Left kidney (tissue), 1 donor: ENCODE measurements at regions not wholly inside any gene's neighbourhood (a gene's known extent, or its start where the extent isn't known, plus 50 kb on each side); places are given as distances from the start of the nearest gene placed in this dataset.

ENCODE experiments used
- DNase-seq: peaks from one replicate; pipeline ENCODE4 v3.0.0-alpha.2; 2013

GRCh38 chr3:5304789-5305683 lies 117.5 kb downstream of the EDEM1 start:
- DNase-seq: peak; percentile 64

GRCh38 chr3:5305684-5305989 lies 118.1 kb downstream of the EDEM1 start:
- DNase-seq: no peak

- DNase-seq: no peak
Measured at GRCh38 chr3:5309171-5309570, 121.7 kb downstream of the EDEM1 start.

- no peak for DNase-seq
Measured at GRCh38 chr3:5309602-5310001, 122.1 kb downstream of the EDEM1 start.

GRCh38 chr3:5310509-5310908 lies 123.0 kb downstream of the EDEM1 start:
- no peak for DNase-seq

GRCh38 chr3:5312290-5312689 lies 124.8 kb downstream of the EDEM1 start:
- no peak for DNase-seq

DNA sequence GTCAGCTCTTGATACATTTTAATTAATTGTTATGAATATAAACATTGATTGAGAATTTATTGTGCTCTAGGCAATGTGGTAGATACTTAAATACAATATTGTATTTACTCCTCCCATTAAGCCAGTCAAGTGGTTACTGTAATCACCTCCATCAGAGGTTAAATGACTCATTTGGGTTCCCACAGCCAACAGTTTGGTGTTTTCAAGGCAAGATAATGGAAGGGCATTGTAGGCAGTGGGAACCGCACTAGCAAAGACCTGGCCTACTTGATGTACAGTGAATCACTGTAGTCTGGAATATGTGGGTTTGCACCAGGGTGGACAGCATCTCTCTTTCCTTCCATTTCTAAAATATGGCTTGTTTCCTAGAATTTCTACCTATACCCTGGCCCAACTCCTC lies 127.4 kb downstream of the EDEM1 start:
- DNase-seq: no peak

GRCh38 chr3:5317557-5317956 lies 130.1 kb downstream of the EDEM1 start:
- DNase-seq: peak; percentile 37

DNA sequence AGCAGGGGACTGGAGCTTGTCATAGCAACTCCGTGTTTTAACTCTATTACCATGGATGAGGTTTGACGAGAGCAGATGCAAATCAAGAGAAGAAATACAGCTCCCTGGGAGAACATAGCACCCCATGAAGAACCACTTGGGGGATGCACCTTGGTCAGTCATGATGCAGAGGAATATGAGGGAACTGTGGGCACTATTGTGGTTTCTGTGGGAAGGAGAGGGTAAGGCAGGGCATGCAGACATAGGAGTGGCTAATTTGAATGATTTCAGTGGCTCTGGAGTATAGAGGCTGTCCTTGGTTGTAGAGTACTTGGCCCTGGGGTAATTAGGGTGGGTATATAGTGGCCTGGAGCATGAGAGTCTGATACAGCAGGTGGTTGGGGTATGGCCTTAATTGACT lies 131.9 kb downstream of the EDEM1 start:
- no peak for DNase-seq

- no peak for DNase-seq
Measured at GRCh38 chr3:5321666-5322340, 134.3 kb downstream of the EDEM1 start.

DNA sequence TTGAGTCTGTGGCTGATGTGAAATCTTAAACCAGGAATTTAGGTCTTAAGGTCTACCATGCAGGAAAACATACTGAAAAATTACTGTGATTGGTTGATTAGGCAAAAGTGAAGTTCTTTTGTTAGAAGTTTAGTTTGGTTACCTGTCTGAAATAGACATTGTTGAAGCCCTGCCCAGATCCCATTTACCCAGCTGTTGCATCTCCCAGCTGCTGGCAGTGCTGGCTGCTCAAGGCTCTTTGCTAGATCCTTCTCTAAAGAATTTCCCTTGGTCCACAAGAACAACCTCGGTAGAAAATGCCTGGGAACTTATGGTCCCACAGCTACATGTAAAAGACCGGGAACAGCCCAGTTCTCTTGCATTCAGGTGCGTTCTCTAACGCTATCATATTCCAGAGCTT lies 137.3 kb downstream of the EDEM1 start:
- DNase-seq: no peak

GRCh38 chr3:5330152-5330810 lies 142.8 kb downstream of the EDEM1 start:
- no peak for DNase-seq

GRCh38 chr3:5331567-5332269 lies 144.2 kb downstream of the EDEM1 start:
- DNase-seq: no peak

- DNase-seq: no peak
Measured at GRCh38 chr3:5332270-5332956, 144.9 kb downstream of the EDEM1 start.

- no peak for DNase-seq
Measured at GRCh38 chr3:5339967-5340535, 152.5 kb downstream of the EDEM1 start.

DNA sequence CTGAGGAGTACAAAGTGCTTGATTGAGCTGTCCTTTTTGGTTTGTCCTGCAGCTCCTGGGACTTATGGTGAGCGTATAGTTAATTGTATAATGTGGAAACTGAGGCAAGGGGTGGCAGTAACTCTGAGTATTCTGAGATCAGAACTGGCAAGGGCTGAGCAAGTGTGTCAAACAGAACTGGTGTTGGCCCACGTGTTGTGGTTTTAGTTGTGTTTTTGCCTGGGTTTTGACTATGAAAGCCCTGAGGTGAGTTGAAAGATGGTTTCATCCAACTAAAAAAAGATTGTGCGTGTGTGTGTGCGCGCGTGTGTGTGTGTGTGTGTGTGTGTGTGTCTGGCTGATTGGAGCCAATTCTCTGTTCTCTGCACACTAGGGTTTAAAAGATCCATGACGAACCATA lies 154.1 kb downstream of the EDEM1 start:
- DNase-seq: no peak

DNA sequence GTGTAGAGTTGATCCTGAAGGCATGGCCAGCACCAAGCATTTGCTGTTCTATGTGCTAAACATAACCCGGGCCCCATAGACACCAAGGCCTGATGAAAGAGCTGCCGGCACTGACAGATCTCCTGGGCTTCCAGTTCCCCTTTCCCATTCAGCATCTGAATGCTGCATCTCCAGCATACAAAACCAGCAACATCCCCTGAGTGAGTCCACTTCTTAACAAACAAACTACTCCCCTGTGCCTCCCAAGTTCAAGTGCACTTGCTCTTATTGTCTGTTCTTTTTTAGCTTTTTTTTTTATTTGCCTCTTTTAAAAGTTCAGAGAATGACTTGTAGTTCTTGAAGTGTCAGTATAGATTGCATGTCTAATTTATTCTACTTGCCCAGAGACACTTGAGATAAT lies 156.0 kb downstream of the EDEM1 start:
- no peak for DNase-seq

DNA sequence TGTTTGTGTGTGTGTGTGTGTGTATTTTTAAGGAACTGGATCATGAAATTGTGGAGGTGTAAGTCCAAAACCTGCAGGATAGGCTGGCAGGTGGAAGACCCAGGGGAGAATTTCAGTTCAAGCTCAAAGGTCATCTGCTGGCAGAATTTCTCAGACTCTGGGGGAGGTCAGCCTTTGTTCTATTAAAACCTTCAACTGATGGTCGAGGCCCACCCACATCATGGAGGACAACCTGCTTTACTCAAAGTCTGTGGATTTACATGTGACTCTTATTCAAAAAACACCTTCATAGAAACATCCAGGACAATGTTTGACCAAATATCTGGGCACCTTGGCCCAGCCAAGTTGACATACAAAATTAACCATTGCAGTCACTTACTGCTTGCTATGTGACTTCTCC lies 157.2 kb downstream of the EDEM1 start:
- DNase-seq: no peak

DNA sequence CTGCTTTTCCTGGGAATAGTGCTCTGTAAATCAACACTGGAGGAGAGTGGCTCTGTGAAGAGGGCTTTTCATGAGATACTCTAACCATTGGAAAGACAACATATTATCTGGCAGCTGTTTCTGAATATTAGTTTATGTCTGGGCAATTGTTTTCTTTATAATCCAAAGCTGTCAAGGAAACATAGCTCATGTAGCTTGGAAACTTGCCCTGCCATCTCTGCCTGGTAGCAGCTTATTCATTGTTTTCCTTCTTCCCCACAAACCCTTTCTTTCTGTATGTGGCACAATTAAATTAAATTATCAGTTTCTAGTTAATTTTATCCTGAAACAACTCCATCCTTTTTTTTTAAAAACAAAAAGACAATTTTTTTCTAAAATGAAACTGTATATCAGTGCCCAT lies 160.0 kb downstream of the EDEM1 start:
- no peak for DNase-seq

GRCh38 chr3:5348229-5348902 lies 160.9 kb downstream of the EDEM1 start:
- no peak for DNase-seq

DNA sequence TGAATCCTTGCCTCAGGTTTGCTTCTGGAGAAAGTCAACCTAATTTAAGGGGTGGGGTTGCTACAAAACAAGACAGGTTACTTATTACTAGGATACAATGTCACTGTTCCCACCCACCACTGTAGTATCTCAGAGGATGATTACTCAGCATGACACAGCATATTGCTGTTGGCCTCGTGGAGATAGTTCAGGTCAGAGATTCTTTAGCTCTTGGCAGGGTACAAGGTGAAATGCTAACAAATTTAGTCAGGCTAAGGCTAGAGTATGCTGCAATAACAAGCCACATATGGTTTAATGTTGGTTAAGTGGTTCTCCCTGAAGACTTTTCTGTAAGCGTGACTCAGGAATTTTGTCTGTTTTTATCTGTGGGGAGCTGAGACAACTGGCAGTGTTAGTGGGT lies 161.8 kb downstream of the EDEM1 start:
- no peak for DNase-seq
